HG02588 (cell line): ENCODE measurements at regions not wholly inside any gene's neighbourhood (a gene's known extent, or its start where the extent isn't known, plus 50 kb on each side); places are given as distances from the start of the nearest gene placed in this dataset.
"Not testable (repeated sequence)": the region's sequence is repeated elsewhere in the genome, so short reads cannot be mapped to it uniquely, and the experiment has no call there.

Experiments used
- ATAC-seq: cut with Tn5 transposase; IDR thresholded peaks from one replicate; pipeline ENCODE4 v1.9.1; 2021; ENCODE audit warnings: mild to moderate bottlenecking, moderate library complexity; ENCODE audit not compliant: unreplicated experiment

- ATAC-seq: no peak
Measured at GRCh38 chrX:16067886-16068515, 55.4 kb upstream of the GRPR start.

- no peak for ATAC-seq
Measured at GRCh38 chrX:16063921-16064320, 59.4 kb upstream of the GRPR start.

- no peak for ATAC-seq
Measured at GRCh38 chrX:16063141-16063540, 60.2 kb upstream of the GRPR start.

- ATAC-seq: no peak
Measured at GRCh38 chrX:16061296-16061695, 62.1 kb upstream of the GRPR start.

- ATAC-seq: no peak
Measured at GRCh38 chrX:16060252-16060651, 63.1 kb upstream of the GRPR start.

DNA sequence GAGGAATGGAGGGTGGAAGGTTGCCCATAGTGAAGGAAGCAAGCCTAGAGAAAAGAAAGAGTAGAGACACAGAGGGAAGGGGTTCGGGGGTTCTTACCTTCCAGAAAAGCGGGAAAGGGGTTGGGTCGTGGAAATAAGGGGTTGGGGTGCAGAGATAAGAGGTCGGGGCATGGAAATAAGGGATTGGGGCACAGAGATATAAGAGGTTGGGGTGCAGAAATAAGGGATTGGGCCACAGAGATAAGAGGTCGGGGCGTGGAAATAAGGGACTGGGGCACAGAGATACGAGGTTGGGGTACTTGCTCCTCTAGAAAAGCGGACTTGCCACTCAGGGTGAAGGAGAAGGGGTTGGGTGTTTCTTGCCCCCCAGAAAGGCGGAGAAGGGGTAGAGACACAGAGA lies 74.2 kb upstream of the GRPR start:
- not testable (repeated sequence) for ATAC-seq

GRCh38 chrX:16042980-16043379 lies 80.4 kb upstream of the GRPR start:
- ATAC-seq: no peak

- ATAC-seq: no peak
Measured at GRCh38 chrX:16039834-16040233, 83.5 kb upstream of the GRPR start.

GRCh38 chrX:16039363-16039762 lies 84.0 kb upstream of the GRPR start:
- no peak for ATAC-seq

- ATAC-seq: no peak
Measured at GRCh38 chrX:16033331-16033730, 90.0 kb upstream of the GRPR start.

- ATAC-seq: no peak
Measured at GRCh38 chrX:16028576-16028975, 94.8 kb upstream of the GRPR start.

- peak; percentile 93 for ATAC-seq
Measured at GRCh38 chrX:16023790-16024734, 99.3 kb upstream of the GRPR start.

DNA sequence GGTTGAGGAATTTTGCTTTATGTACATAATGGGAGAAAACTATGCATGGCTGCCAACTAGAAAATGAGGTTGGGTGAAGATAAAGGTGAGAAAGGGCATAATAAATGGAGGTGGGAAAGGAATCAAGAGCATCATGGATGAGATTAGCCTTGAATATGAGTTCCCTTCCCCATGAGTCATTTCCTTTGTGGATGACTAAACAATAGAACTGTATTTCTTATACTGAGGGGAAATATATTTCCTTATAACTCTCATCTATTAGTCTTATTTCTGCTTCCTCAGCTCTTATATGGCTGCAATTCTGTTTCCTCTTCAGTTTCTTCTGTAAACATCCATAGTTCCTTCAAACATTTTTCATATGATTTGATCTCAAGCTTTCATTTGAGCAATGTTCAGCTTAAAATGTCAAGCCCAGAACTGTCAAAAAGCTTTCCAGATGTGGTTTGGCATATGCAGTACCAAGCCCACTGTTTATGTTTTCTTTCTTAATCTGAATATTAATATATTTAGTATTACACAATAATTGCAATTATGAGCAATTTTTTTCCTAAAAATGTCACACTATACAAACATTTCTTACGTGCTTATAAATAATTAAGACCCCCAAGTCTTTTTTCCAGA lies 100.7 kb upstream of the GRPR start:
- no peak for ATAC-seq

GRCh38 chrX:16018291-16018690 lies 105.1 kb upstream of the GRPR start:
- no peak for ATAC-seq

DNA sequence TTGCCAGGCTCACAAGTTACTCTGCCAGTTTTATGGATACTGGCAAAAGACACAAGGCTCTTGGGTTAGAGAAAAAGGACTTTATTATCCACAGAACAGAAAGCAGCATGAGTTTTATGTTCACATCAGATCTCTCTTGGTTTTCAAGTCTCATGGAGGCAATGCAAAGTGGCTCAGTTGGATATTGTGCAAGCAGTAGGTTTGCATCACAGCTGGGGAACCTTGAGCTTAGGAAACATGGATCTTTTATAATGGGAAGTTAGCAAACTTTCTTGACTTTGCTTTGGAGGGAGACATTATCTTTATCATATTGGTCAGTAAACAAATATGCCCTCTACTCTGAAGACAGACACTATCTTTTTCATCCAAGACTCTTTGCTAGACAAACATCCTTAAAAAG lies 109.2 kb upstream of the GRPR start:
- ATAC-seq: no peak

DNA sequence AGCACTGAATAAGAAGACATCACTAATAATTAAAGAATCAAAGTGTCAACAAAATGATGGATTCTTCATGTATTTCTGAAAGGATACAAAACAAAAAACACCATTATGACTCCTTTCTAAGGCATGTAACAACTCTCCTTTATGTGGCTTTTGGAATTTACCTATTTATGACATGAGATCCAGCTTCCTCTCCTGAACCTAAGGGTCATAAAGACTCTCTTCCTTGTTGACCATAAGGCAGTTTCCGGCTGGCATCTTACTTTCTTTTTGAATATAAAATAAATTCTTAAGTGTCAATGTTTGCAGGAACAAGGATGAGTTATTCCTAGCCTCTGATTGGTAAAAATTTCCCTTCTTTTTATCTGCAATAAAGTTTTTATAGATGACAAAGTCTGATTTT lies 111.1 kb upstream of the GRPR start:
- no peak for ATAC-seq

- ATAC-seq: no peak
Measured at GRCh38 chrX:16005917-16006316, 117.4 kb upstream of the GRPR start.

GRCh38 chrX:16002185-16002584 lies 121.2 kb upstream of the GRPR start:
- ATAC-seq: no peak

- ATAC-seq: no peak
Measured at GRCh38 chrX:15998350-15998749, 125.0 kb upstream of the GRPR start.

GRCh38 chrX:15989716-15990115 lies 133.6 kb upstream of the GRPR start:
- no peak for ATAC-seq

DNA sequence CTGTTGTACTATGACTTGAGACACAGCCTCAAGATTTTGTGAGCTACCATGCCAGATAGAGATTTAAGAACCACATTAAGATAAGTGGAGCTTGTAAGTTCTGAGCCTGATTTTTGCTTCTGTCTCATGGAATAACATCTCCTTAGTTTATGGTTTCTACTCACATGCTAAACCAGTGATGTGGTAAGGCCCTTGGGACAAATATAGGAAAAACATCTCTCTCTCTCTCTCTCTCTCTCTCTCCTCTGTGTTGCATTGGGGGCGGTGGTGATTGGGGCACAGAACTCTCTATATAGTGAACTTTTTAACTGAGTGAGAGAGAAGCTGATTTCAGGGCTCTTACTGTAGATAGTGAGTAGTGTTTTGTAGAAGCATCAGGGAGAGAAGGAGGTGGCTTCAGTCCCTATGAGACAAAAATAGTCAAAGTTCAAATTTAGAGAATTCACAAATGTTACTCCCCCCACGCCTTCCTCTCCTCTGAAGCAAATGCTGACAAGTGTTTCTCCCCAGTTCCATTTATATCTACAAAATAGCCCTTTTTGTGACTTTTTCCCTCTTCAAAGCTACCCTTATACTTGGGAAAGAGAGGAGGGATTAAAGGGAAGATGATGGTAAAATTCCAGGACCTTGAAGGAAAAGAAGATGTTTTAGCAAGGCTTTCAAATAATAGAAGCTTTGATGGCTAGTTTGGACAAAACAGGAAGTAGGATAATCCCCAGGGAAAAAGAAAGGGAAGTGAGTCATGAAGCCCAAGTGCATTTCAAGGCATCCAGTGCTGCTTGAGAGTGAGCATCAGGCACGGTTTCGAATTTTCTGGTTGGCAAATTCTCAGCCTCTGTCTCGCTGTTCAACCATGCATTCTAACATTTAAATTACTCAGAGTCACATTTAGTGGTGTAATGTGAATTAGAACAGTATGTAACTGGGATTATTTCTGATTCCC lies 134.3 kb upstream of the AP1S2 start:
- no peak for ATAC-seq
